PC-9 (cell line): ENCODE measurements at regions not wholly inside any gene's neighbourhood (a gene's known extent, or its start where the extent isn't known, plus 50 kb on each side); places are given as distances from the start of the nearest gene placed in this dataset.

Experiments
- CTCF ChIP-seq: fragments of 200-600 bp; sonication (generic); conservative IDR thresholded peaks from 2 replicates; pipeline ENCODE4 v1.6.1; 2017; ENCODE audit warnings: mixed run types, antibody characterized with exemption, mild to moderate bottlenecking, moderate library complexity
- EZH2 ChIP-seq: fragments of 200-600 bp; sonication (generic); IDR thresholded peaks from 2 replicates; pipeline ENCODE4 v1.8.0; 2017; ENCODE audit warnings: antibody characterized with exemption, low read depth

GRCh38 chr1:218866507-218866906 is 307.2 kb upstream of the LYPLAL1 start:
- TF ChIP-seq CTCF (no peak), EZH2 (no peak)
